Skeletal muscle satellite cell (primary cell): ENCODE measurements at regions not wholly inside any gene's neighbourhood (a gene's known extent, or its start where the extent isn't known, plus 50 kb on each side); places are given as distances from the start of the nearest gene placed in this dataset.
"Not testable (repeated sequence)": the region's sequence is repeated elsewhere in the genome, so short reads cannot be mapped to it uniquely, and the experiment has no call there.

Source experiments
- H3K27me3 ChIP-seq: 2 replicates; pipeline ENCODE4 v1.7.0; 2013; ENCODE audit warnings: low read length; ENCODE audit not compliant: control insufficient read depth, insufficient read depth
- H3K36me3 ChIP-seq: 2 replicates; pipeline ENCODE4 v1.7.0; 2013; ENCODE audit warnings: mild to moderate bottlenecking, control low read depth, low read length; ENCODE audit not compliant: insufficient read depth
- H3K4me1 ChIP-seq: 2 replicates; pipeline ENCODE4 v1.7.0; 2013; ENCODE audit warnings: low read length; ENCODE audit not compliant: control insufficient read depth, insufficient read depth
- H3K4me2 ChIP-seq: 2 replicates; pipeline ENCODE4 v1.7.0; 2013; ENCODE audit warnings: mild to moderate bottlenecking, low read length
- H3K4me3 ChIP-seq: 2 replicates; pipeline ENCODE4 v1.7.0; 2013; ENCODE audit warnings: low read length
- H3K9ac ChIP-seq: 2 replicates; pipeline ENCODE4 v1.7.0; 2013; ENCODE audit warnings: mild to moderate bottlenecking, low read depth, low read length, moderate library complexity
- H3K9me3 ChIP-seq: replicated peaks from 2 replicates; pipeline ENCODE4 v1.7.0; 2013; ENCODE audit warnings: mild to moderate bottlenecking, control low read depth, low read length

GRCh38 chr3:16773594-16773993, 111.2 kb upstream of the PLCL2 start:
- not testable (repeated sequence) for H3K4me1 ChIP-seq, H3K9ac ChIP-seq, H3K4me2 ChIP-seq, H3K9me3 ChIP-seq, H3K4me3 ChIP-seq, H3K27me3 ChIP-seq, H3K36me3 ChIP-seq

- not testable (repeated sequence) for H3K4me1 ChIP-seq, H3K9me3 ChIP-seq, H3K36me3 ChIP-seq, H3K27me3 ChIP-seq, H3K4me2 ChIP-seq, H3K4me3 ChIP-seq, H3K9ac ChIP-seq
Measured at GRCh38 chr3:16774536-16774935, 110.2 kb upstream of the PLCL2 start.

- Histone ChIP-seq H3K4me3 (no peak overlapping the region), H3K27me3 (no peaks in the 10 kb centered on the region), H3K4me2 (no peak overlapping the region), H3K36me3 (no peaks in the 10 kb centered on the region), H3K9me3 (no peaks in the 10 kb centered on the region), H3K4me1 (no peaks in the 10 kb centered on the region), H3K9ac (no peak overlapping the region)
Measured at GRCh38 chr3:16784973-16785372, 99.8 kb upstream of the PLCL2 start.

- Histone ChIP-seq H3K9ac (no peak overlapping the region), H3K4me3 (no peak overlapping the region), H3K4me2 (no peak overlapping the region), H3K27me3 (no peaks in the 10 kb centered on the region), H3K9me3 (no peaks in the 10 kb centered on the region), H3K4me1 (no peaks in the 10 kb centered on the region), H3K36me3 (no peaks in the 10 kb centered on the region)
Measured at GRCh38 chr3:16785465-16785864, 99.3 kb upstream of the PLCL2 start.

- Histone ChIP-seq H3K9me3 (no peaks in the 10 kb centered on the region), H3K4me2 (no peak overlapping the region), H3K36me3 (no peaks in the 10 kb centered on the region)
Measured at GRCh38 chr3:16788440-16789056, 96.2 kb upstream of the PLCL2 start.

GRCh38 chr3:16789344-16790120, 95.2 kb upstream of the PLCL2 start:
- Histone ChIP-seq H3K4me3 (no peak overlapping the region), H3K9ac (no peak overlapping the region), H3K27me3 (no peaks in the 10 kb centered on the region), H3K36me3 (no peaks in the 10 kb centered on the region), H3K4me1 (no peaks in the 10 kb centered on the region), H3K4me2 (no peak overlapping the region), H3K9me3 (no peaks in the 10 kb centered on the region)

More at GRCh38 chr3:16788440-16789056, 96.2 kb upstream of the PLCL2 start:
- H3K27me3 ChIP-seq = no peaks in the 10 kb centered on the region
- no peak overlapping the region for H3K9ac ChIP-seq
- H3K4me3 ChIP-seq = no peak overlapping the region
- no peaks in the 10 kb centered on the region for H3K4me1 ChIP-seq

- Histone ChIP-seq H3K4me3 (no peak overlapping the region), H3K9me3 (no peaks in the 10 kb centered on the region)
Measured at GRCh38 chr3:16790432-16791400, 94.0 kb upstream of the PLCL2 start.

GRCh38 chr3:16793321-16793720, 91.4 kb upstream of the PLCL2 start:
- no peaks in the 10 kb centered on the region for H3K27me3 ChIP-seq
- H3K4me1 ChIP-seq = no peaks in the 10 kb centered on the region
- H3K9ac ChIP-seq = no peak overlapping the region
- no peak overlapping the region for H3K4me3 ChIP-seq
- H3K36me3 ChIP-seq = no peaks in the 10 kb centered on the region
- no peaks in the 10 kb centered on the region for H3K9me3 ChIP-seq
- H3K4me2 ChIP-seq = no peak overlapping the region

More at GRCh38 chr3:16790432-16791400, 94.0 kb upstream of the PLCL2 start:
- Histone ChIP-seq H3K9ac (no peak overlapping the region), H3K36me3 (no peaks in the 10 kb centered on the region), H3K4me1 (no peaks in the 10 kb centered on the region), H3K27me3 (no peaks in the 10 kb centered on the region), H3K4me2 (no peak overlapping the region)

GRCh38 chr3:16794257-16794656, 90.5 kb upstream of the PLCL2 start:
- H3K4me2 ChIP-seq = no peak overlapping the region
- H3K4me3 ChIP-seq = no peak overlapping the region
- no peaks in the 10 kb centered on the region for H3K27me3 ChIP-seq
- no peaks in the 10 kb centered on the region for H3K36me3 ChIP-seq
- no peak overlapping the region for H3K9ac ChIP-seq
- no peaks in the 10 kb centered on the region for H3K4me1 ChIP-seq
- H3K9me3 ChIP-seq = no peaks in the 10 kb centered on the region

- H3K4me2 ChIP-seq = no peak overlapping the region
- H3K4me3 ChIP-seq = no peak overlapping the region
- H3K36me3 ChIP-seq = no peaks in the 10 kb centered on the region
- no peaks in the 10 kb centered on the region for H3K27me3 ChIP-seq
- H3K9ac ChIP-seq = no peak overlapping the region
- H3K9me3 ChIP-seq = no peaks in the 10 kb centered on the region
- no peaks in the 10 kb centered on the region for H3K4me1 ChIP-seq
Measured at GRCh38 chr3:16795581-16795980, 89.2 kb upstream of the PLCL2 start.

- H3K9me3 ChIP-seq = no peaks in the 10 kb centered on the region
- no peaks in the 10 kb centered on the region for H3K27me3 ChIP-seq
- no peak overlapping the region for H3K9ac ChIP-seq
- no peaks in the 10 kb centered on the region for H3K4me1 ChIP-seq
- H3K4me2 ChIP-seq = no peak overlapping the region
- H3K4me3 ChIP-seq = no peak overlapping the region
- no peaks in the 10 kb centered on the region for H3K36me3 ChIP-seq
Measured at GRCh38 chr3:16797831-16798230, 86.9 kb upstream of the PLCL2 start.
